Prostate gland (tissue), 2 donors: ENCODE measurements at regions not wholly inside any gene's neighbourhood (a gene's known extent, or its start where the extent isn't known, plus 50 kb on each side); places are given as distances from the start of the nearest gene placed in this dataset.

Experiments
- POLR2A ChIP-seq: fragments of 450-650 bp; IDR thresholded peaks from one replicate; pipeline ENCODE4 v1.6.1; 2016; ENCODE audit warnings: antibody characterized with exemption, mild to moderate bottlenecking
- POLR2AphosphoS5 ChIP-seq: sonication (generic); formaldehyde crosslinking; IDR thresholded peaks from one replicate; pipeline ENCODE4 v1.6.1; 2017; ENCODE audit warnings: antibody characterized with exemption
- TF ChIP-seq, protein P1 (sequence below), 4 experiments: fragments of 200-600 bp in 2 of 4; fragments of 450-650 bp in 2 of 4; sonication (generic) in 2 of 4; IDR thresholded peaks; 1 replicate in 3 of 4; 2 replicates in 1 of 4; pipeline ENCODE4 v1.5.1; 2016 to 2019; ENCODE audit warnings: antibody characterized with exemption in 4 of 4, mild to moderate bottlenecking in 2 of 4, moderate library complexity in 2 of 4

DNA sequence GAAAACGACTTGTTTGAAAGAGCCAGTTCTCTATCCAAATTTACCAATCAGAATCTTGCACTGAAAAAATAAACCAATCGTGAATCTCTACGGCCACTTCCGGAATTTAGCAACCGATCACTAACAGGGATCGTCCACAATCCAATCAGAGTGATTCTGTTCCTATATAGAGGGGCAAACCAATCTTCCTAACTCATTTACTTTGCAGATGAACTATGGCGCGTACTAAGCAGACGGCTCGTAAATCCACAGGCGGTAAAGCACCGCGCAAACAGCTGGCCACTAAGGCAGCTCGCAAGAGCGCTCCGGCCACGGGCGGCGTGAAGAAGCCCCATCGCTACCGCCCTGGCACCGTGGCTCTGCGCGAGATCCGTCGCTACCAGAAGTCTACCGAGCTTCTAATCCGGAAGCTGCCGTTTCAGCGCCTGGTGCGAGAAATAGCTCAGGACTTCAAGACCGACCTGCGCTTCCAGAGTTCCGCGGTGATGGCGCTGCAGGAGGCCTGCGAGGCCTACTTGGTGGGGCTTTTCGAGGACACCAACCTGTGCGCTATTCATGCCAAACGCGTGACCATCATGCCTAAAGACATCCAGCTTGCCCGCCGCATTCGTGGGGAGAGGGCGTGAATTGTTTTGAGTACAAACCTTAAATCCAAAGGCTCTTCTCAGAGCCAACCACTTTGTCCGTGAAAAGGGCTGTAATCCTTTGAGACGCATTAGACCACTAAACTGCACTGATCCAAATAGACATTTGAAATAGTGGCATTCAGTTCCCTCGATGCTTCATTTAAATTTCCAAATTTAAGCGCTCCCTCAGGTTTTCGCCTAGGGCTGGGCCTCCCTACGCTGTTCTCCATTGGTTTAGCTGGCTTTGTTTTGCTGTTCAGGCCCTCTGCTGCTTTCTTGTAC lies 138.0 kb downstream of the HFE start:
- TF ChIP-seq, protein P1, sequence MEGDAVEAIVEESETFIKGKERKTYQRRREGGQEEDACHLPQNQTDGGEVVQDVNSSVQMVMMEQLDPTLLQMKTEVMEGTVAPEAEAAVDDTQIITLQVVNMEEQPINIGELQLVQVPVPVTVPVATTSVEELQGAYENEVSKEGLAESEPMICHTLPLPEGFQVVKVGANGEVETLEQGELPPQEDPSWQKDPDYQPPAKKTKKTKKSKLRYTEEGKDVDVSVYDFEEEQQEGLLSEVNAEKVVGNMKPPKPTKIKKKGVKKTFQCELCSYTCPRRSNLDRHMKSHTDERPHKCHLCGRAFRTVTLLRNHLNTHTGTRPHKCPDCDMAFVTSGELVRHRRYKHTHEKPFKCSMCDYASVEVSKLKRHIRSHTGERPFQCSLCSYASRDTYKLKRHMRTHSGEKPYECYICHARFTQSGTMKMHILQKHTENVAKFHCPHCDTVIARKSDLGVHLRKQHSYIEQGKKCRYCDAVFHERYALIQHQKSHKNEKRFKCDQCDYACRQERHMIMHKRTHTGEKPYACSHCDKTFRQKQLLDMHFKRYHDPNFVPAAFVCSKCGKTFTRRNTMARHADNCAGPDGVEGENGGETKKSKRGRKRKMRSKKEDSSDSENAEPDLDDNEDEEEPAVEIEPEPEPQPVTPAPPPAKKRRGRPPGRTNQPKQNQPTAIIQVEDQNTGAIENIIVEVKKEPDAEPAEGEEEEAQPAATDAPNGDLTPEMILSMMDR (IDR thresholded peaks at IDR 0.05), result no peak
- peak; percentile 84 for TF ChIP-seq POLR2AphosphoS5
- TF ChIP-seq POLR2A, result no peak
